A673 (cell line): ENCODE measurements at regions not wholly inside any gene's neighbourhood (a gene's known extent, or its start where the extent isn't known, plus 50 kb on each side); places are given as distances from the start of the nearest gene placed in this dataset.

ENCODE experiments used
- BruUV-seq: library from RNA; stranded (reverse); fragments of 400-500 nt; replicated peaks from 2 replicates; lab custom pipeline; 2021; lab: Mats Ljungman, UMichigan
- CTCF ChIA-PET: fragments of 300-600 bp; sonication (Branson Sonifier 250); formaldehyde crosslinking; loops from one replicate; lab custom pipeline; 2022; ENCODE audit warnings: antibody characterized with exemption; lab: Charles Lee
- POLR2A ChIA-PET: fragments of 300-600 bp; sonication (Branson Sonifier 250); formaldehyde crosslinking; loops from one replicate; lab custom pipeline; 2022; ENCODE audit warnings: antibody characterized with exemption; ENCODE audit not compliant: low non-redundant PET; lab: Charles Lee
- DNase-seq: peaks from one replicate; pipeline ENCODE4 v3.0.0-alpha.2; 2015; ENCODE audit warnings: low spot score
- H3K27ac ChIP-seq: fragments of 200-600 bp; sonication (generic); 2 replicates; pipeline ENCODE4 v1.5.1; 2016; ENCODE audit warnings: mixed run types, low read depth, mild to moderate bottlenecking, mixed read lengths, antibody characterized with exemption, low read length; ENCODE audit not compliant: poor library complexity, severe bottlenecking
- H3K27me3 ChIP-seq: fragments of 200-600 bp; sonication (generic); replicated peaks from 2 replicates; pipeline ENCODE4 v1.6.1; 2017; ENCODE audit warnings: mixed run types, low read depth, mild to moderate bottlenecking, mixed read lengths, antibody characterized with exemption, low read length; ENCODE audit not compliant: insufficient read depth, poor library complexity
- H3K36me3 ChIP-seq: fragments of 200-600 bp; sonication (generic); 2 replicates; pipeline ENCODE4 v1.6.1; 2016; ENCODE audit warnings: mixed run types, mild to moderate bottlenecking, mixed read lengths, antibody characterized with exemption, low read length; ENCODE audit not compliant: insufficient read depth, poor library complexity, severe bottlenecking
- H3K4me1 ChIP-seq: fragments of 200-600 bp; sonication (generic); 2 replicates; pipeline ENCODE4 v1.6.1; 2017; ENCODE audit warnings: mixed run types, mild to moderate bottlenecking, mixed read lengths, antibody characterized with exemption, low read length; ENCODE audit not compliant: insufficient read depth, poor library complexity, severe bottlenecking
- H3K4me3 ChIP-seq: fragments of 200-600 bp; sonication (generic); 2 replicates; pipeline ENCODE4 v1.5.1; 2016; ENCODE audit warnings: low read depth, mixed run types, mild to moderate bottlenecking, mixed read lengths, low read length; ENCODE audit not compliant: poor library complexity, severe bottlenecking
- H3K9me3 ChIP-seq: fragments of 200-600 bp; sonication (generic); 2 replicates; pipeline ENCODE4 v1.6.1; 2016; ENCODE audit warnings: mixed run types, low read depth, mild to moderate bottlenecking, mixed read lengths, antibody characterized with exemption, low read length; ENCODE audit not compliant: poor library complexity, severe bottlenecking
- EZH2 ChIP-seq: fragments of 200-600 bp; sonication (generic); IDR thresholded peaks from 2 replicates; pipeline ENCODE4 v1.6.1; 2017; ENCODE audit warnings: borderline replicate concordance, low read depth, mild to moderate bottlenecking, mixed read lengths, antibody characterized with exemption, low read length; ENCODE audit not compliant: poor library complexity, severe bottlenecking
- intact Hi-C: fragments of 100-400 bp; cut with micrococcal nuclease; formaldehyde crosslinking; loops from one replicate; pipeline ENCODE4 v1.10.0; 2022; ENCODE audit not compliant: unreplicated experiment
- TF ChIP-seq, protein P1 (sequence below): fragments of 300-800, 200-600 bp; sonication (generic); conservative IDR thresholded peaks from 2 replicates; pipeline ENCODE4 v1.5.1; 2017; ENCODE audit warnings: low read depth, mild to moderate bottlenecking, antibody characterized with exemption, low read length, moderate library complexity, mixed read lengths

DNA sequence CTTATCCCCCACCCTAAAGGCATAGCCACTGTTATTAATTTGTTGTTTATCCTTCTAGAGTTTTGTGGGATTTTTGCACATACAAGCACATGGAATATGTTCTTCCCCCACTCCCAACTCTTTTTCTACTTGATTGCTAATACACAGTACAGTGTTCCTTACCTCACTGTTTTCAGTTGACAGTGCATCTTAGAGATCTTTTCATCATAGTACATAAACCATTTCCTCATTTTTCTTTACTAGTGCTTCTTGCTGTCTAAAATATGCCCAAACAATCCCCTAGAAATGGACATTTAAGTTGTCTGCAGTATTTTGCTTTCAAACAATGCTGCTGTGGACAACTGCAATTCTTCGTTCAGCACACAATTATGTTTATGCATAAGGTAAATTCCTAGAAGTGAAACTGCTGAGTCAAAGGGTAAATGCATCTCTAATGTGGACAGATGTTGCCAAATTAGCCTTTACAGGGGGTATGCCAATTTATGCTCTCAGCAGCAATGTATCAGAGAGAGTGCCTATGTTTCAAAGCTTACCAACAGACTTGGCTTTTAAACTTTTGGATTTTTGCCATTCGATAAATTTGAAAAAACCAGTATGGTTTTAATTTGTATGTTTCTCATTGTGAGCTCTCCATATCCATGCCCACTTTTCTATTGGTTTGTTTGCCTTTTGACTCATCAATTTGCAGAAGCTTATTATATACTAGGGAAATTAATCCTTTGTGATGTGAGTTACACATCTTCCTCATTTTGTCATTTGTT lies 132.6 kb downstream of the MRPS6 start:
- no peak for TF ChIP-seq EZH2
- TF ChIP-seq, protein P1, sequence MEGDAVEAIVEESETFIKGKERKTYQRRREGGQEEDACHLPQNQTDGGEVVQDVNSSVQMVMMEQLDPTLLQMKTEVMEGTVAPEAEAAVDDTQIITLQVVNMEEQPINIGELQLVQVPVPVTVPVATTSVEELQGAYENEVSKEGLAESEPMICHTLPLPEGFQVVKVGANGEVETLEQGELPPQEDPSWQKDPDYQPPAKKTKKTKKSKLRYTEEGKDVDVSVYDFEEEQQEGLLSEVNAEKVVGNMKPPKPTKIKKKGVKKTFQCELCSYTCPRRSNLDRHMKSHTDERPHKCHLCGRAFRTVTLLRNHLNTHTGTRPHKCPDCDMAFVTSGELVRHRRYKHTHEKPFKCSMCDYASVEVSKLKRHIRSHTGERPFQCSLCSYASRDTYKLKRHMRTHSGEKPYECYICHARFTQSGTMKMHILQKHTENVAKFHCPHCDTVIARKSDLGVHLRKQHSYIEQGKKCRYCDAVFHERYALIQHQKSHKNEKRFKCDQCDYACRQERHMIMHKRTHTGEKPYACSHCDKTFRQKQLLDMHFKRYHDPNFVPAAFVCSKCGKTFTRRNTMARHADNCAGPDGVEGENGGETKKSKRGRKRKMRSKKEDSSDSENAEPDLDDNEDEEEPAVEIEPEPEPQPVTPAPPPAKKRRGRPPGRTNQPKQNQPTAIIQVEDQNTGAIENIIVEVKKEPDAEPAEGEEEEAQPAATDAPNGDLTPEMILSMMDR = no peak

DNA sequence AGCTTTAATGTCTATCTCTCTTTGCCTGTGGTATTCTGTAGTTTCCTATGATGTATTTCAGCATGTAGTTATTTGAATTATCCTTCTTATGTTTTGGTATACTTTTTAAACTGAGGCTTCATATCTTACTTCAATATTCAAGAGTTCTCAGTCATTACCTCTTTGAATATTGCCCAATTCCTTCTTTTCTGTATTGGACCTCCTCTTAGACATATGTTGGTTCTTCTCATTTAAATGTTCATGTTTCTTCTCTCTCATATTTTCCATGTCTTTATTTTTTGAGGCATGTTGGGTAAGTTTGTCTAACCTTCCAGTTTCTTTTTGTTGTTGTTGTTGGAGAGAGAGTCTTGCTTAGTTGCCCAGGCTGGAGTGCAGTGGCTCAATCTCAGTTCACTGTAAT lies 140.6 kb downstream of the MRPS6 start:
- ChIA-PET CTCF (no interaction called here), POLR2A (no interaction called here)
- BruUV-seq = no TSS peak

More for the DNA sequence above, 132.6 kb downstream of the MRPS6 start:
- Histone ChIP-seq H3K9me3 (no peaks in the 10 kb centered on the region), H3K27me3 (no peaks in the 10 kb centered on the region), H3K36me3 (no peaks in the 10 kb centered on the region), H3K27ac (no peak overlapping the region), H3K4me1 (peaks cover 28% of the 10 kb centered on the region), H3K4me3 (no peak overlapping the region)
- no TSS peak for BruUV-seq
- DNase-seq = peak; percentile 57
- intact Hi-C loops = no loop called here
- CTCF ChIA-PET = no interaction called here
- POLR2A ChIA-PET = no interaction called here

DNA sequence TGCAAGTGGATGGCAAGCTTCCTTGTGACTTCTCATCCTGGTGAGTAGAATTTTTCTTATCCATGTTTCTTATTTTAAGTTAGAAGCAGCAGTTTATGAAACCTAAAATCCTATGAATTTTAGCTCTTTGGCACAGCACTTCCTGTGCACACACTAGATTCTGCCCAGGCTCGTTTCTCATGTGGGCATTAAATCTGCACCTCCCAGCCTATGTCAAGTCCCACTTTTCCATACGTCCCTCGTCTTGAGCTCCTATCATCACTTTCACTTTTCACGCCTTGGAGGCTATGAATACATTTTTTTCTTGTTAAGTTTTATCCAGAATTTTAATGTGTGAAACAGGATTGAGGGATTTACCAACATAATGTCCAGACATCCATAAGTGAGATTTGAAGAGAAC lies 142.1 kb downstream of the MRPS6 start:
- ChIA-PET POLR2A (no interaction called here), CTCF (no interaction called here)
- intact Hi-C loops = no loop called here
- BruUV-seq = no TSS peak
- no peaks in the 10 kb centered on the region for H3K4me1 ChIP-seq
- peaks cover 8% of the 10 kb centered on the region for H3K9me3 ChIP-seq
- H3K4me3 ChIP-seq = no peak overlapping the region
- TF ChIP-seq, protein P1 = no peak
- H3K27me3 ChIP-seq = no peaks in the 10 kb centered on the region
- H3K27ac ChIP-seq = no peak overlapping the region
- H3K36me3 ChIP-seq = no peaks in the 10 kb centered on the region
- DNase-seq = no peak

More for the DNA sequence above, 140.6 kb downstream of the MRPS6 start:
- Histone ChIP-seq H3K4me1 (no peaks in the 10 kb centered on the region), H3K27ac (no peak overlapping the region), H3K4me3 (no peak overlapping the region), H3K9me3 (peaks cover 8% of the 10 kb centered on the region), H3K36me3 (no peaks in the 10 kb centered on the region), H3K27me3 (no peaks in the 10 kb centered on the region)
- intact Hi-C loops = no loop called here
- DNase-seq = no peak
- TF ChIP-seq EZH2 = no peak
- TF ChIP-seq, protein P1 = no peak
